Skeletal muscle satellite cell (primary cell): ENCODE measurements at regions not wholly inside any gene's neighbourhood (a gene's known extent, or its start where the extent isn't known, plus 50 kb on each side); places are given as distances from the start of the nearest gene placed in this dataset.

Source experiments
- H3K27me3 ChIP-seq: 2 replicates; pipeline ENCODE4 v1.7.0; 2013; ENCODE audit warnings: low read length; ENCODE audit not compliant: control insufficient read depth, insufficient read depth
- H3K36me3 ChIP-seq: 2 replicates; pipeline ENCODE4 v1.7.0; 2013; ENCODE audit warnings: mild to moderate bottlenecking, control low read depth, low read length; ENCODE audit not compliant: insufficient read depth
- H3K4me1 ChIP-seq: 2 replicates; pipeline ENCODE4 v1.7.0; 2013; ENCODE audit warnings: low read length; ENCODE audit not compliant: control insufficient read depth, insufficient read depth
- H3K4me2 ChIP-seq: 2 replicates; pipeline ENCODE4 v1.7.0; 2013; ENCODE audit warnings: mild to moderate bottlenecking, low read length
- H3K4me3 ChIP-seq: 2 replicates; pipeline ENCODE4 v1.7.0; 2013; ENCODE audit warnings: low read length
- H3K9ac ChIP-seq: 2 replicates; pipeline ENCODE4 v1.7.0; 2013; ENCODE audit warnings: mild to moderate bottlenecking, low read depth, low read length, moderate library complexity
- H3K9me3 ChIP-seq: replicated peaks from 2 replicates; pipeline ENCODE4 v1.7.0; 2013; ENCODE audit warnings: mild to moderate bottlenecking, control low read depth, low read length

DNA sequence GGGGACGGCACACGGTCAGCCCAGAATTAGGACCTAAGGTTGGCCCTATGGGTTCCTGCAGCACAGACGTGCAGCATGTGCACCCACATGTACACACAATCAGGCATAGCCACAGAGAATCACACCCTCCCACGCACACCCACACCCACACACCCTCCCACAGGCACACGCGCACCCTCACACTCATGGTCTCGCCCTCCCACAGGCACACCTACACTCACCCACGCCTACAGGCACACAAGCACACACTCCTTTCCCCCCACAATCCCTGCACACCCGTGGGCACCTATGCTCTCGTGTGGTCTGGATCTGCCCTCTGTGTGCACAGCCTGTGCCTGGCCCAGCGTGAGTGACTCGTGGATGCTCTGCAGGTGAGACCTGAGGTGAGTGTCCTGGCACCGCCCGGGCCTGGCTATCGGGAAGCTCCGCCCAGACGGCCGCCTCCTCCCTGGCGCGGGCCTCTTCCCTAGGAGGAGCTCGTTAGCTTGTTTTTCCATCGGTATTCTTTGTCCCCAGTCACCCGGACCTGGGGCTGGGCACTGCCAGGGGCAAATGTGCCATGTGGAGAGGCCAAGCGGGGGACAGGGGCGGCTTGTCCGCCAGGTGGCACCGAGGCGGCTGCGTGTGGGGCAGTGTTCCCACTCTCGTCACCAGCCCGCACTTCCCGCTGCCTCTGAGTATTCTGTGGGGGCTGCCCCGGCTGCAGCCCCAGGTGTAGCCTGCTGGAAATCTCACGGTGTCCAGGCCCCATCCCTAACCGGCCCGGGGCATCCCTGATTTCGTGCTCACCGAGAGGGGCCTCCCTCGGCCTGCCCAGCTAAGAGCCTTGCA lies 110.2 kb upstream of the FAM20C start:
- H3K4me3 ChIP-seq: no peak overlapping the region
- H3K4me1 ChIP-seq: peaks cover 11% of the 10 kb centered on the region
- H3K36me3 ChIP-seq: no peaks in the 10 kb centered on the region
- no peaks in the 10 kb centered on the region for H3K9me3 ChIP-seq
- peaks cover 66% of the 10 kb centered on the region for H3K27me3 ChIP-seq
- no peak overlapping the region for H3K4me2 ChIP-seq
- no peak overlapping the region for H3K9ac ChIP-seq

DNA sequence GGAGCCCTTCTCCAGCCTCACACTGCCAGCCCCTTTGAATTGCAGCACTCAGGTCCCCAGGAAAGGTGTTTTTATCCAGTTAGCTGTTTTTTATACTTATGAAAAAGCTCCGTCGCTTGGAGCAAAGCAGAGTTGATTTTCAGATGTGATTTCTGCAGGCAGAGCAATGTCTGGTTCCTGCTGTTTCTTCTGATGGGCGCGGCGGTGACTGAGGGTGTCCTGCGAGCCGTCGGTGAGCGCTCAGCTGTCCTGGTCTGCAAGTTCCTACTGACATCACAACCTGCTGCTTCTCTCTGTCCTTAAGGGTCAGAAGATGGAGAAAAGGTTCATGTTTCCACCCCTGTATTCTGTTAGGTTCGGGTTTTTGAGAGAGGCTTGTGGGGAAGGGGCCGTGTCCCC lies 109.6 kb upstream of the FAM20C start:
- Histone ChIP-seq H3K4me2 (no peak overlapping the region), H3K9me3 (no peaks in the 10 kb centered on the region), H3K4me3 (no peak overlapping the region), H3K27me3 (peaks cover 66% of the 10 kb centered on the region), H3K4me1 (peaks cover 12% of the 10 kb centered on the region), H3K9ac (no peak overlapping the region), H3K36me3 (no peaks in the 10 kb centered on the region)

DNA sequence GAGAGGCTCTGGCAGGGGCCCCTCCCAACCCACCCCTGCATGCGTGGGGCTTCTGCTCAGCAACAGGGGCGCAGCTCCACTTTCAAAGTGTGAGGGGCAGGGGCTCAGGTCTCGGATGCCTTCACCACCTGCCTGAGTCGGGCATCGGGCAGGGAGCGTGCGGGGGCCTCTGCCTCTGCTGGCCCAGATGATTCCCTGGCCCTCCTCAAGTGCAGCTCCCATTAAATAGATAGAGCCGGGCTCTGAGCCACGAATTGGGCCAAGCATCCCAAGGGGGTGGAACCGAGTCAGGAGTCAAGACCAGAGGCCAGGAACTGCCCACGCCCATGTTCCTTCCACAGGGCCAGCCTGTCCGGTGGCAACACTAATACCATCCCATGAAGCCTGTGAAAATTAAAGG lies 108.9 kb upstream of the FAM20C start:
- Histone ChIP-seq H3K36me3 (no peaks in the 10 kb centered on the region), H3K4me3 (no peak overlapping the region), H3K4me2 (no peak overlapping the region), H3K27me3 (peaks cover 66% of the 10 kb centered on the region), H3K4me1 (peaks cover 18% of the 10 kb centered on the region), H3K9me3 (no peaks in the 10 kb centered on the region), H3K9ac (no peak overlapping the region)

DNA sequence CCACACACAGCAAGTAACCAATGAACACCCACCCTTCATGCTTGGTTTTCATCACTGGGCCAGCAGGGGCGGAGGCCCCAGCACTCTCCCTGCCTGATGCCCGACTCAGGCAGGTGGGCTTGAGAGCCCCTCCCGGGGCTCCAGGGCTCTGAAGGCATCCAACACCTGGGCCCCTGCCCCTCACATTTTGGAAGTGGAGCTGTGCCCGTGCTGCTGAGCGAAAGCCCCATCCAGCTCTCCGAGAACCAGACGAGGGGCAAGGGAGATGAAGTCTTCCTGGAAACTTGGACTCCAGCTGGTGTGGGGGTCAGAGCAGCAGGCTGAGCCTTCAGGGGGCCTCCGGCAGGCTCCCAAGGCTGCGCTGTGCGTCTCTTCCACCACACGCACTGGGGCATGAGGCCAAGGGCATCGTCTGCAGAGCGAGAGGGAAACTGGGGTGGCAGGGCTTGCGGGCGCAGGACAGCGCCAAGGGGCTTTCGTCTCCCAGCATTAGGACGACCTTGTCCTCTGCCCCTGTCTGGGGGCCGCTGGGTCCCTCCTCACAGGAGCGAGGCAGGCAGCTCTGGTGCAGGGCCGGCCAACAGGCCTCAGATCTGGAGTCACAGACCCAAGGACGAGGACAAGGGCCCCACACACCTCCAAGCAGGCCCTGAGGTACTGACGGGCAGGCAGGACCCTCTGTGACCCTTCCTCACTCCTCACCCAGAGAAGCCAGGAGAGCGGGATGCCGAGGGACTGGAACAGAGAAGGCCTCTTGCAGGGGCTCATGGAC lies 108.3 kb upstream of the FAM20C start:
- Histone ChIP-seq H3K36me3 (no peaks in the 10 kb centered on the region), H3K9me3 (no peaks in the 10 kb centered on the region), H3K4me1 (peaks cover 24% of the 10 kb centered on the region), H3K4me3 (no peak overlapping the region), H3K27me3 (peaks cover 66% of the 10 kb centered on the region), H3K9ac (no peak overlapping the region), H3K4me2 (no peak overlapping the region)

DNA sequence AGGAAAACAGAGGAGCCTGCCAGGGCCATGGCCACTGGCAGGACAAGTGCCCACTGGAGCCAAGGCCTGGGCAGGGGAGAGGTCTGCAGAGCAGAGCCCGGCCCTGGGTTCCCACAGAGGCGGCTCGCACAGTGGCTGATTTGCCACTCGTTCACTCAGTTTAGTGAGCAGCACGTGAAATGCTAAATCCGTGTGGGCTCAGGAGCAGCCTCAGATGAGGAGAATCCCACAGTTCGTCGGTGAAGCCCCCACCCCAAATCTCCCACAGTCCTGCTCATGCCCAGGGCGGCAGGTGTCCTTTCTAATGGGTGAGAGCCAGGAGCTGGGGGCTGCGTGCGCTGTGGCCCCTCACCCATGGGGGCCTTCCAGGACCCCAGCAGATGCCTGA lies 107.7 kb upstream of the FAM20C start:
- Histone ChIP-seq H3K4me3 (no peak overlapping the region), H3K27me3 (peaks cover 63% of the 10 kb centered on the region), H3K36me3 (no peaks in the 10 kb centered on the region), H3K4me2 (no peak overlapping the region), H3K9ac (no peak overlapping the region), H3K4me1 (peaks cover 30% of the 10 kb centered on the region), H3K9me3 (no peaks in the 10 kb centered on the region)

DNA sequence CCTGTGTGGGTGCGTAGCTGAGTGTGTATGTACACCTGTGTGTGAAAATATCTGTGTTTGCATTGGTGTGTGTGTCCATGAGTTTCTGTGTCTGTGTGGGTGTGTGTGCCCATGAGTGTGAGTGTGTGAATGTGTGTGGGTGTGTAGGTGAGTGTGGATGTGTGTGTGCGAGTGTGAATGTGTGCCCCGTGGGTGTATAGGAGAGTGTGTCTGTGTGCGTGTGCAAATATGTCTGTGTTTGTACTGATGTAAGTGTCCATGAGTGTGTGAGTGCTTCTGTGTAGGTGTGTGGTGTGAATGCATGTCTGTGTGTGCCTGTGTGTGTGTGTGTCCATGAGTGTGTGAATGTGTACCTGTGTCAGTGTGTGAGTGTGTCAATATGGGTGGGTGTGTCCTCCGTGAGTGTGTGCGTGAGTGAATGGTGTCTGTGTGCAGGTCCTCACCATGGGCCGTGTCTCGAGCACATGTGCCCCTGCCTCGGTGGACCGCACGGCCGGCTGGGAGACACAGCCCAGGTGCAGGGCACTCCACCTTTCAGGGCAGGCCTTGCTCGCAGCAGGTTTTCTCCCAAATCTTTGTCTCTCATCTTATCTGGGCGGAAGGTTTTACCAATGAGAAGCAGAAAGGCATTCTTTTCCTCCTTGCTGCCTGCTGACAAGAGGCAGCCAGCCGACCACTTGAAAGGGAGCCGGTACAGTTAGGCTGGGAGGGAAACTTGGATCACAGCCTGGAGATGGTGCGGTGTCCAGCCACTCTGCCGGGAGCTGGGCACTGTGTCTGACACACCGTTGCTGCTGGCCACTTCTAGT lies 107.1 kb upstream of the FAM20C start:
- H3K9ac ChIP-seq: no peak overlapping the region

DNA sequence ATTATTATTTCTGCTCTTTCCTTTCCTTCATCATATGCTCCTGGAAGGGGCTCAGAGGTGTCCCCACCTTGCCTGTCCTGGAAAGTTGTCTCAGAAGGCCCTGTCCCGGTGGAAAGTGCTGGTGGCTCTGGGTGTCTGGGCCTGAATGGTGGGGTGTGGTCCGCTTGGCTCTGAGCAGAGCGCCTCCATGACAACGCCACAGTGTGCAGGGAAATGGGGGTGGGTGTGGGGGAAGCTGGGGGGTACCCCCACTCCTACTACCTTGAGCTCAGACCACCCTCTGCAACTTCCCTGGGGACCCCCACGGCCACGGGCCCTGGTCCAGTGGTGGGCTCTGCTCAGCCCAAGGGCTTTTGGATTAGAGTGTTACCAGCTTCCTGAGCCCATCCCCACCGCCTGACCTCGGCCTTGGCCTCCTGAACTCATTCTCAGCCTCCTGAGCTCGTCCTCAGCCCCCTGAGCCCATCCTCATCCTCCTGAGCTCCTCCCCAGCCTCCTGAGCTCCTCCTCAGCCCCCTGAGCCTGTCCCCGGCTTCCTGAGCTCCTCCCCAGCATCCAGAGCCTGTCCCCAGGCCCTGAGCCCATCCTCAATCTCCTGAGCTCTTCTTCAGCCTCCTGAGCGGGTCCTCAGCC lies 106.4 kb upstream of the FAM20C start:
- H3K36me3 ChIP-seq: no peaks in the 10 kb centered on the region
- no peak overlapping the region for H3K4me3 ChIP-seq
- H3K4me1 ChIP-seq: peaks cover 43% of the 10 kb centered on the region
- no peaks in the 10 kb centered on the region for H3K9me3 ChIP-seq
- peaks cover 52% of the 10 kb centered on the region for H3K27me3 ChIP-seq
- no peak overlapping the region for H3K4me2 ChIP-seq
- H3K9ac ChIP-seq: no peak overlapping the region

More for the DNA sequence above, 107.1 kb upstream of the FAM20C start:
- H3K4me2 ChIP-seq: no peak overlapping the region
- peaks cover 36% of the 10 kb centered on the region for H3K4me1 ChIP-seq
- no peaks in the 10 kb centered on the region for H3K9me3 ChIP-seq
- H3K4me3 ChIP-seq: no peak overlapping the region
- H3K36me3 ChIP-seq: no peaks in the 10 kb centered on the region
- H3K27me3 ChIP-seq: peaks cover 60% of the 10 kb centered on the region

DNA sequence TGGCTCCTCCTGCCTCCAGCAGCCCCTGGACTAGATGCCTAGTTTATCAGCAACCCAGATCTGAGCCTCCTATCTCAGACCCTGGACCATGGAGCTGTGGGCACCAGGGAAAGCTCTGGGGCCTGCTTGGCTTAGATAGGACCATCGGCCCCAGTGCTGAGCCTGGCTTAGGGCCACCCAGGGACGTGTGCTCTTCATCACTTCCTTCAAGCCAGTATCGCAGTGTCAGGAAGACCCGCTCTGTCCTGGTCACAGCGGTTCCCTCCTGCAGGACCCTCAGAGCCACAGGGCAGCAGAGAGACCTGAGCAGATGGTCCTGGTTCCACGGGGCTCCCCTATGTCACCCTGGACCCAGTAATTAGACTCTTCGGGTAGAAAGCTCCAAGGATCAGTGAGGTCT lies 105.7 kb upstream of the FAM20C start:
- Histone ChIP-seq H3K36me3 (no peaks in the 10 kb centered on the region), H3K27me3 (peaks cover 46% of the 10 kb centered on the region), H3K4me2 (no peak overlapping the region), H3K4me3 (no peak overlapping the region), H3K4me1 (peaks cover 46% of the 10 kb centered on the region), H3K9me3 (no peaks in the 10 kb centered on the region), H3K9ac (no peak overlapping the region)

DNA sequence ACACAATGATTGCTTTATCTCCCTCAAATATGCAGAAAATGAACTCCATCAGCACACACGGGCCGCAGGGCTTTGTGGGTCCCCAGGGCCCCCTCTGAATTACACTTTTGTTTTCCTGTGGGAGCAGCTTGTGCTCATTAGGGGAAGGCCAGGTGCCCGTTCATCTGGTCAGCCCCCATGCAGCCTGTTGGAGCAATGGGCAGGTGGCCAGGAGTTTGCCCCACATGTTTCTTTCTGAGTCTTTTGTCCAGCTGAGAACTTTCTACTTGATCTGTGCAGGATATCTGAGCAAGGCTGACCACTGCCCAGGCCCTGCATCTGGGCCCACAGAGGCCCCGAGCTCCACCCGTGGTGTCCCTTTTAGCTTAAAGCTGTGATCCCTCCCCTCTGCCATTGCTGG lies 105.3 kb upstream of the FAM20C start:
- Histone ChIP-seq H3K9me3 (no peaks in the 10 kb centered on the region), H3K27me3 (peaks cover 42% of the 10 kb centered on the region), H3K4me2 (no peak overlapping the region), H3K9ac (no peak overlapping the region), H3K4me1 (peaks cover 50% of the 10 kb centered on the region), H3K4me3 (no peak overlapping the region), H3K36me3 (no peaks in the 10 kb centered on the region)

DNA sequence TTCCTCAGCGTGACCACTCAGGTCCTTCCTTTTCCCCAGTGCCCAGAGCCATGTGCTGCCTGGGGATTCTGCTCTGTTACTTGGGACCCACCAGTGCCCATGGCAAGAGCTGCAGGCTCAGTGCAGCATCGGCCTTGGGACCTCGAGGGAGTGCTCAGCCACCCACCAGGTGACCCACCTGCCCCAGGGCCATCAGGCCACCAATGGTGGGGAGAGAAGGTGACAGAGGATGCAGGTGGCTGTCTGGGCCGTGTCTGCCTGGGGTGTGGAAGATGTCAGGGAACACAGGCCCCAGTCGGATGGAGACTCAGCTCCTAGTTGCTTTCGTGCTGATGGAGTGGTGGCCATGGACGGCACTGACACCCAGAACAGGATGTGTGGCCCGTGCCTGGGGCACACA lies 104.7 kb upstream of the FAM20C start:
- Histone ChIP-seq H3K4me3 (no peak overlapping the region), H3K4me1 (peaks cover 50% of the 10 kb centered on the region), H3K36me3 (no peaks in the 10 kb centered on the region), H3K9ac (no peak overlapping the region), H3K9me3 (no peaks in the 10 kb centered on the region), H3K4me2 (no peak overlapping the region), H3K27me3 (peaks cover 43% of the 10 kb centered on the region)
